GM23338 (cell line): ENCODE measurements at regions not wholly inside any gene's neighbourhood (a gene's known extent, or its start where the extent isn't known, plus 50 kb on each side); places are given as distances from the start of the nearest gene placed in this dataset.

Experiments used
- ATAC-seq: fragments of 200-7000 bp; cut with Tn5 transposase; 3 replicates; pipeline ENCODE4 v1.9.1; 2020
- DNase-seq: peaks from one replicate; pipeline ENCODE4 v3.0.0-alpha.2; 2015; ENCODE audit warnings: low spot score
- H2AFZ ChIP-seq: fragments of 200-600 bp; sonication (generic); 2 replicates; pipeline ENCODE4 v1.8.0; 2016; ENCODE audit warnings: antibody characterized with exemption, mild to moderate bottlenecking, moderate library complexity
- H3F3A ChIP-seq: fragments of 200-600 bp; sonication (generic); replicated peaks from 2 replicates; pipeline ENCODE4 v1.8.0; 2017; ENCODE audit warnings: antibody characterized with exemption, mixed run types, low read depth
- H3K27ac ChIP-seq: fragments of 200-600 bp; sonication (generic); 2 replicates; pipeline ENCODE4 v1.6.1; 2016; ENCODE audit warnings: low read depth
- H3K27me3 ChIP-seq: fragments of 200-600 bp; sonication (generic); 2 replicates; pipeline ENCODE4 v1.8.0; 2016; ENCODE audit warnings: mild to moderate bottlenecking, mixed run types, moderate library complexity; ENCODE audit not compliant: insufficient read depth
- H3K36me3 ChIP-seq: fragments of 200-600 bp; sonication (generic); 2 replicates; pipeline ENCODE4 v1.8.0; 2016; ENCODE audit warnings: mild to moderate bottlenecking; ENCODE audit not compliant: insufficient read depth
- H3K4me1 ChIP-seq: fragments of 200-600 bp; sonication (generic); 2 replicates; pipeline ENCODE4 v1.8.0; 2016; ENCODE audit warnings: mild to moderate bottlenecking, moderate library complexity; ENCODE audit not compliant: insufficient read depth
- H3K4me2 ChIP-seq: fragments of 200-600 bp; sonication (generic); 2 replicates; pipeline ENCODE4 v1.7.1; 2017; ENCODE audit warnings: mixed run types
- H3K4me3 ChIP-seq: fragments of 200-600 bp; sonication (generic); 2 replicates; pipeline ENCODE4 v1.6.1; 2016; ENCODE audit warnings: mixed run types
- H3K79me2 ChIP-seq: fragments of 200-600 bp; sonication (generic); replicated peaks from 2 replicates; pipeline ENCODE4 v1.8.0; 2017; ENCODE audit warnings: mild to moderate bottlenecking; ENCODE audit not compliant: insufficient read depth
- H3K9me2 ChIP-seq: fragments of 200-600 bp; sonication (generic); 2 replicates; pipeline ENCODE4 v1.8.0; 2017; ENCODE audit not compliant: insufficient read depth
- H4K20me1 ChIP-seq: fragments of 200-600 bp; sonication (generic); replicated peaks from 2 replicates; pipeline ENCODE4 v1.8.0; 2017; ENCODE audit warnings: mild to moderate bottlenecking; ENCODE audit not compliant: insufficient read depth
- H3K27ac Mint-ChIP-seq: 2 replicates; pipeline ENCODE4 v1.8.0; 2020; ENCODE audit warnings: inconsistent platforms, mild to moderate bottlenecking, moderate library complexity, mixed read lengths
- H3K27me3 Mint-ChIP-seq: 3 replicates; pipeline ENCODE4 v1.8.0; 2022; ENCODE audit warnings: low read depth, mild to moderate bottlenecking, moderate library complexity, mixed read lengths, inconsistent platforms; ENCODE audit not compliant: insufficient read depth, poor library complexity
- H3K36me3 Mint-ChIP-seq: 3 replicates; pipeline ENCODE4 v1.8.0; 2021; ENCODE audit warnings: low read depth, mild to moderate bottlenecking, inconsistent platforms, moderate library complexity, mixed read lengths
- H3K4me1 Mint-ChIP-seq: 3 replicates; pipeline ENCODE4 v1.8.0; 2020; ENCODE audit warnings: mild to moderate bottlenecking, inconsistent platforms, mixed read lengths
- H3K4me3 Mint-ChIP-seq: 3 replicates; pipeline ENCODE4 v1.8.0; 2021; ENCODE audit warnings: moderate library complexity, mild to moderate bottlenecking, inconsistent platforms, mixed read lengths
- H3K9me3 Mint-ChIP-seq: 3 replicates; pipeline ENCODE4 v1.8.0; 2020; ENCODE audit warnings: moderate library complexity, mild to moderate bottlenecking, inconsistent platforms, mixed read lengths
- CREB1 ChIP-seq: fragments of 250-450 bp; sonication (Bioruptor Pico); IDR thresholded peaks from 2 replicates; pipeline ENCODE4 v1.5.0; 2020; ENCODE audit warnings: low read depth, mild to moderate bottlenecking, moderate library complexity
- CTCF ChIP-seq, 2 experiments: fragments of 200-600 bp in 1 of 2; sonication (generic) in 1 of 2; conservative IDR thresholded peaks; 2 replicates each; pipeline versions ENCODE4 v1.5.1 to v1.6.1; 2016 to 2017; ENCODE audit warnings: antibody characterized with exemption in 2 of 2, low read depth in 2 of 2, mild to moderate bottlenecking in 2 of 2, moderate library complexity in 1 of 2
- ETS1 ChIP-seq: IDR thresholded peaks from 2 replicates; pipeline ENCODE4 v1.6.1; 2016; ENCODE audit warnings: antibody characterized with exemption
- EZH2 ChIP-seq: fragments of 200-600 bp; sonication (generic); IDR thresholded peaks from one replicate; pipeline ENCODE4 v1.8.0; 2017; ENCODE audit warnings: antibody characterized with exemption, mild to moderate bottlenecking, low read depth; ENCODE audit not compliant: unreplicated experiment
- EZH2phosphoT487 ChIP-seq: fragments of 200-600 bp; sonication (generic); IDR thresholded peaks from one replicate; pipeline ENCODE4 v1.8.1; 2018; ENCODE audit warnings: antibody characterized with exemption; ENCODE audit not compliant: unreplicated experiment
- REST ChIP-seq: IDR thresholded peaks from one replicate; pipeline ENCODE4 v1.6.1; 2018; ENCODE audit warnings: antibody characterized with exemption; ENCODE audit not compliant: unreplicated experiment
- ZNF114 ChIP-seq: fragments of 250-450 bp; sonication (Bioruptor Pico); IDR thresholded peaks from 2 replicates; pipeline ENCODE4 v1.5.0; 2020; ENCODE audit warnings: mild to moderate bottlenecking, moderate library complexity
- ZNF331 ChIP-seq: fragments of 250-450 bp; sonication (Bioruptor Pico); IDR thresholded peaks from 2 replicates; pipeline ENCODE4 v1.5.0; 2020; ENCODE audit warnings: low read depth, mild to moderate bottlenecking, moderate library complexity
- TF ChIP-seq, protein P1 (sequence below): fragments of 250-450 bp; sonication (Bioruptor Pico); IDR thresholded peaks from 2 replicates; pipeline ENCODE4 v1.5.0; 2020; ENCODE audit warnings: mild to moderate bottlenecking, moderate library complexity

- Histone ChIP-seq H3K4me1 (no peaks in the 10 kb centered on the region), H3K27ac (no peak overlapping the region), H3K4me2 (no peak overlapping the region), H3K9me2 (0 out of 2 replicates have a peak, but pooled peaks cover 2% of the 10 kb centered on the region), H3K36me3 (no peaks in the 10 kb centered on the region), H4K20me1 (no peaks in the 10 kb centered on the region), H3F3A (no peaks in the 10 kb centered on the region), H3K4me3 (no peak overlapping the region), H3K79me2 (no peaks in the 10 kb centered on the region), H3K27me3 (no peaks in the 10 kb centered on the region), H2AFZ (no peak overlapping the region)
- Mint-ChIP-seq H3K27ac (no peak overlapping the region), H3K4me3 (no peak overlapping the region), H3K27me3 (peaks cover 2% of the 10 kb centered on the region), H3K4me1 (peaks cover 2% of the 10 kb centered on the region; the same call in 2 of the 3 replicates), H3K36me3 (peaks cover 15% of the 10 kb centered on the region; the same call in 2 of the 3 replicates), H3K9me3 (peaks cover 35% of the 10 kb centered on the region)
- no peak for ATAC-seq
- no peak for DNase-seq
- TF ChIP-seq ZNF114 (no peak), CREB1 (no peak), REST (no peak), EZH2phosphoT487 (no peak), ZNF331 (CRISPR knock-in tag) (no peak), EZH2 (no peak), ETS1 (no peak), CTCF (conservative IDR thresholded peaks at IDR 0.05; ENCODE audit: low read depth in 2 of 2) (no peak)
- TF ChIP-seq, protein P1, sequence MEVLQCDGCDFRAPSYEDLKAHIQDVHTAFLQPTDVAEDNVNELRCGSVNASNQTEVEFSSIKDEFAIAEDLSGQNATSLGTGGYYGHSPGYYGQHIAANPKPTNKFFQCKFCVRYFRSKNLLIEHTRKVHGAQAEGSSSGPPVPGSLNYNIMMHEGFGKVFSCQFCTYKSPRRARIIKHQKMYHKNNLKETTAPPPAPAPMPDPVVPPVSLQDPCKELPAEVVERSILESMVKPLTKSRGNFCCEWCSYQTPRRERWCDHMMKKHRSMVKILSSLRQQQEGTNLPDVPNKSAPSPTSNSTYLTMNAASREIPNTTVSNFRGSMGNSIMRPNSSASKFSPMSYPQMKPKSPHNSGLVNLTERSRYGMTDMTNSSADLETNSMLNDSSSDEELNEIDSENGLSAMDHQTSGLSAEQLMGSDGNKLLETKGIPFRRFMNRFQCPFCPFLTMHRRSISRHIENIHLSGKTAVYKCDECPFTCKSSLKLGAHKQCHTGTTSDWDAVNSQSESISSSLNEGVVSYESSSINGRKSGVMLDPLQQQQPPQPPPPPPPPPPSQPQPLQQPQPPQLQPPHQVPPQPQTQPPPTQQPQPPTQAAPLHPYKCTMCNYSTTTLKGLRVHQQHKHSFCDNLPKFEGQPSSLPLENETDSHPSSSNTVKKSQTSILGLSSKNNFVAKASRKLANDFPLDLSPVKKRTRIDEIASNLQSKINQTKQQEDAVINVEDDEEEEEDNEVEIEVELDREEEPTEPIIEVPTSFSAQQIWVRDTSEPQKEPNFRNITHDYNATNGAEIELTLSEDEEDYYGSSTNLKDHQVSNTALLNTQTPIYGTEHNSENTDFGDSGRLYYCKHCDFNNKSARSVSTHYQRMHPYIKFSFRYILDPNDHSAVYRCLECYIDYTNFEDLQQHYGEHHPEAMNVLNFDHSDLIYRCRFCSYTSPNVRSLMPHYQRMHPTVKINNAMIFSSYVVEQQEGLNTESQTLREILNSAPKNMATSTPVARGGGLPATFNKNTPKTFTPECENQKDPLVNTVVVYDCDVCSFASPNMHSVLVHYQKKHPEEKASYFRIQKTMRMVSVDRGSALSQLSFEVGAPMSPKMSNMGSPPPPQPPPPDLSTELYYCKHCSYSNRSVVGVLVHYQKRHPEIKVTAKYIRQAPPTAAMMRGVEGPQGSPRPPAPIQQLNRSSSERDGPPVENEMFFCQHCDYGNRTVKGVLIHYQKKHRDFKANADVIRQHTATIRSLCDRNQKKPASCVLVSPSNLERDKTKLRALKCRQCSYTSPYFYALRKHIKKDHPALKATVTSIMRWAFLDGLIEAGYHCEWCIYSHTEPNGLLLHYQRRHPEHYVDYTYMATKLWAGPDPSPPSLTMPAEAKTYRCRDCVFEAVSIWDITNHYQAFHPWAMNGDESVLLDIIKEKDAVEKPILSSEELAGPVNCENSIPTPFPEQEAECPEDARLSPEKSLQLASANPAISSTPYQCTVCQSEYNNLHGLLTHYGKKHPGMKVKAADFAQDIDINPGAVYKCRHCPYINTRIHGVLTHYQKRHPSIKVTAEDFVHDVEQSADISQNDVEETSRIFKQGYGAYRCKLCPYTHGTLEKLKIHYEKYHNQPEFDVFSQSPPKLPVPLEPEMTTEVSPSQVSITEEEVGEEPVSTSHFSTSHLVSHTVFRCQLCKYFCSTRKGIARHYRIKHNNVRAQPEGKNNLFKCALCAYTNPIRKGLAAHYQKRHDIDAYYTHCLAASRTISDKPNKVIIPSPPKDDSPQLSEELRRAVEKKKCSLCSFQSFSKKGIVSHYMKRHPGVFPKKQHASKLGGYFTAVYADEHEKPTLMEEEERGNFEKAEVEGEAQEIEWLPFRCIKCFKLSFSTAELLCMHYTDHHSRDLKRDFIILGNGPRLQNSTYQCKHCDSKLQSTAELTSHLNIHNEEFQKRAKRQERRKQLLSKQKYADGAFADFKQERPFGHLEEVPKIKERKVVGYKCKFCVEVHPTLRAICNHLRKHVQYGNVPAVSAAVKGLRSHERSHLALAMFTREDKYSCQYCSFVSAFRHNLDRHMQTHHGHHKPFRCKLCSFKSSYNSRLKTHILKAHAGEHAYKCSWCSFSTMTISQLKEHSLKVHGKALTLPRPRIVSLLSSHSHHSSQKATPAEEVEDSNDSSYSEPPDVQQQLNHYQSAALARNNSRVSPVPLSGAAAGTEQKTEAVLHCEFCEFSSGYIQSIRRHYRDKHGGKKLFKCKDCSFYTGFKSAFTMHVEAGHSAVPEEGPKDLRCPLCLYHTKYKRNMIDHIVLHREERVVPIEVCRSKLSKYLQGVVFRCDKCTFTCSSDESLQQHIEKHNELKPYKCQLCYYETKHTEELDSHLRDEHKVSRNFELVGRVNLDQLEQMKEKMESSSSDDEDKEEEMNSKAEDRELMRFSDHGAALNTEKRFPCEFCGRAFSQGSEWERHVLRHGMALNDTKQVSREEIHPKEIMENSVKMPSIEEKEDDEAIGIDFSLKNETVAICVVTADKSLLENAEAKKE (CRISPR knock-in tag): no peak
Measured at GRCh38 chr15:44883199-44883877, 73.1 kb upstream of the TERB2 start.
